Thoracic aorta (tissue), 2 donors: ENCODE measurements at regions not wholly inside any gene's neighbourhood (a gene's known extent, or its start where the extent isn't known, plus 50 kb on each side); places are given as distances from the start of the nearest gene placed in this dataset.

Source experiments
- ATAC-seq: fragments of 150-250 bp; one replicate; pipeline ENCODE4 v1.8.0; 2017; ENCODE audit warnings: low read depth; ENCODE audit not compliant: insufficient number of reproducible peaks, low FRiP score
- DNase-seq: peaks from one replicate; pipeline ENCODE4 v3.0.0-alpha.2; 2020; ENCODE audit warnings: low spot score
- H3K27ac ChIP-seq, 2 donors: fragments of 200-600 bp; sonication (generic); 1 replicate in 1 of 2; 2 replicates in 1 of 2; pipeline ENCODE4 v1.5.1; 2016; ENCODE audit warnings: mild to moderate bottlenecking in 2 of 2, moderate library complexity in 2 of 2
- H3K27me3 ChIP-seq: fragments of 200-600 bp; sonication (generic); replicated peaks from 2 replicates; pipeline ENCODE4 v1.6.0; 2016; ENCODE audit warnings: mild to moderate bottlenecking; ENCODE audit not compliant: insufficient read depth
- H3K36me3 ChIP-seq: fragments of 200-600 bp; sonication (generic); one replicate; pipeline ENCODE4 v1.5.1; 2016
- H3K4me1 ChIP-seq, 2 donors: fragments of 200-600 bp; sonication (generic); 1 replicate in 1 of 2; 2 replicates in 1 of 2; pipeline versions ENCODE4 v1.5.1 to v1.6.0; 2016; ENCODE audit warnings: low read depth in 2 of 2, mild to moderate bottlenecking in 1 of 2; ENCODE audit not compliant: control insufficient read depth in 1 of 2
- H3K4me3 ChIP-seq: fragments of 200-600 bp; sonication (generic); 2 replicates; pipeline ENCODE4 v1.5.1; 2016; ENCODE audit warnings: mild to moderate bottlenecking
- H3K9me3 ChIP-seq: fragments of 200-600 bp; sonication (generic); 2 replicates; pipeline ENCODE4 v1.5.1; 2016
- CTCF ChIP-seq: fragments of 200-600 bp; sonication (generic); IDR thresholded peaks from one replicate; pipeline ENCODE4 v1.5.1; 2019; ENCODE audit warnings: antibody characterized with exemption

GRCh38 chr2:88253375-88253774, 83.2 kb downstream of the THNSL2 start:
- no peak for TF ChIP-seq CTCF
- Histone ChIP-seq H3K9me3 (no peaks in the 10 kb centered on the region), H3K36me3 (no peaks in the 10 kb centered on the region), H3K27me3 (no peaks in the 10 kb centered on the region), H3K4me1 (no peaks in the 10 kb centered on the region), H3K27ac (no peak overlapping the region), H3K4me3 (no peak overlapping the region)
- no peak for DNase-seq
- ATAC-seq = no peak

- no peaks in the 10 kb centered on the region for H3K9me3 ChIP-seq
- H3K4me3 ChIP-seq = no peak overlapping the region
- TF ChIP-seq CTCF = no peak
- no peaks in the 10 kb centered on the region for H3K4me1 ChIP-seq
- H3K27ac ChIP-seq = no peak overlapping the region
- H3K27me3 ChIP-seq = no peaks in the 10 kb centered on the region
- no peaks in the 10 kb centered on the region for H3K36me3 ChIP-seq
- no peak for DNase-seq
- no peak for ATAC-seq
These were observed 82.5 kb downstream of the THNSL2 start for GRCh38 chr2:88252646-88253045.

- no peak overlapping the region for H3K27ac ChIP-seq
- H3K4me1 ChIP-seq = no peaks in the 10 kb centered on the region
- no peak for TF ChIP-seq CTCF
- H3K9me3 ChIP-seq = no peaks in the 10 kb centered on the region
- no peaks in the 10 kb centered on the region for H3K27me3 ChIP-seq
- DNase-seq = no peak
- H3K4me3 ChIP-seq = no peak overlapping the region
- H3K36me3 ChIP-seq = no peaks in the 10 kb centered on the region
- no peak for ATAC-seq
These were observed 82.0 kb downstream of the THNSL2 start for GRCh38 chr2:88252111-88252510.

- DNase-seq = no peak
- no peak overlapping the region for H3K27ac ChIP-seq
- no peaks in the 10 kb centered on the region for H3K36me3 ChIP-seq
- H3K4me3 ChIP-seq = no peak overlapping the region
- TF ChIP-seq CTCF = no peak
- H3K9me3 ChIP-seq = no peaks in the 10 kb centered on the region
- H3K4me1 ChIP-seq = no peaks in the 10 kb centered on the region
- H3K27me3 ChIP-seq = no peaks in the 10 kb centered on the region
- no peak for ATAC-seq
These were observed 80.3 kb downstream of the THNSL2 start for GRCh38 chr2:88250404-88250803.

GRCh38 chr2:88248280-88248828, 78.2 kb downstream of the THNSL2 start:
- no peaks in the 10 kb centered on the region for H3K36me3 ChIP-seq
- no peaks in the 10 kb centered on the region for H3K9me3 ChIP-seq
- no peaks in the 10 kb centered on the region for H3K27me3 ChIP-seq
- ATAC-seq = no peak
- no peak for DNase-seq
- TF ChIP-seq CTCF = no peak
- no peak overlapping the region for H3K27ac ChIP-seq
- no peaks in the 10 kb centered on the region for H3K4me1 ChIP-seq
- H3K4me3 ChIP-seq = no peak overlapping the region
